ENCODE measurements at regions not wholly inside any gene's neighbourhood (a gene's known extent, or its start where the extent isn't known, plus 50 kb on each side); places are given as distances from the start of the nearest gene placed in this dataset.

DNA sequence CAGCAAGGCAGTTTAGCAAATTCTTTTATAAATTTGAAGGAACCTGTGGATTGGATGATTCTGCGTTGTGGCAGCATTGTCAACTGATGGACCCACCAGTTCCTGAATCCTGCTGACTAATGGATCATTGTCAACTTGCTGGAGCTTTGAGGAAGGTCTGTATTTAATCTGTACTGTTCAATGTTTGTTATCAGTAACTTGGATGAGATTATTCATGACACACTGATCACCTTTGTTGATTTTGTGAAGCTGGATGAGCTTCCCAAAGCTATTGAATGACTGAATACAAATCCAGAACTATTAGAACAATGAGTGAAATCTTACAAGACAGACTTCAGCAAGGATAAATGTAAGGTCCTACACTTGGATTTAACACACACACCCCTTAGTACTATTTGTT is 101.3 kb downstream of the AQP4 start:
- H3K4me3 ChIP-seq (ENCODE audit: low read depth, low read length), result no peak overlapping the region

DNA sequence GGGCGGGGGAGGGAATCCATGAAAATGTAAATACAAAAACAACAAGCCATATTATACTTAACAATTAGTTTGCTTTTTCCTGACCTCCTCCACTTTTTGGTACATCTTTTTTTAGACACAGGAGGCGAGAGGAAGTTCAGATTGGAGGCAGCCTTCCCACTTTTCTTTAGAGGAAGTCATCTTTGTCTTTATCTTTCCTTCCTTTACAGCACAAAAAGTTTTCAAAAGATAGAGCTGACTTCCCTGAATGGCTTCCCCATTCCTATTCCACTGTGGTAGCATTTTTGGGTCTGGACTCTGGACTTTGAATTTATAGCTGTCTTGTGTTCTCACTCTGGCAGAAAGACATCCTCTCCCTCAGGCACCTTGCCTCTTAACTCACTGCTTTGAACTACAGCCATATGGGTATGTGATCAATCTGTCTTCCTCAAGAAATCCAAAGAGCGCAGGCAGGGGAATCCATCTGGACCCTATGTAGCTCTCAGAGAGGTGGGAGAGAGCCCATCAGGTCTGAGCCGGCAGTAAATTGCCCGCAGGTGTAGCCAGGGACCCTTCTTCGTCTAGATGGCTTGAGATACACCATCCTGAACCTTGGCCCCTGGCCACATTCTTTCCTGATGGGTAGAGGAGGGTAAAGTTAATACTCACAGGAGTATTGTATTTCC is 101.9 kb downstream of the AQP4 start:
- TF ChIP-seq, protein P1, sequence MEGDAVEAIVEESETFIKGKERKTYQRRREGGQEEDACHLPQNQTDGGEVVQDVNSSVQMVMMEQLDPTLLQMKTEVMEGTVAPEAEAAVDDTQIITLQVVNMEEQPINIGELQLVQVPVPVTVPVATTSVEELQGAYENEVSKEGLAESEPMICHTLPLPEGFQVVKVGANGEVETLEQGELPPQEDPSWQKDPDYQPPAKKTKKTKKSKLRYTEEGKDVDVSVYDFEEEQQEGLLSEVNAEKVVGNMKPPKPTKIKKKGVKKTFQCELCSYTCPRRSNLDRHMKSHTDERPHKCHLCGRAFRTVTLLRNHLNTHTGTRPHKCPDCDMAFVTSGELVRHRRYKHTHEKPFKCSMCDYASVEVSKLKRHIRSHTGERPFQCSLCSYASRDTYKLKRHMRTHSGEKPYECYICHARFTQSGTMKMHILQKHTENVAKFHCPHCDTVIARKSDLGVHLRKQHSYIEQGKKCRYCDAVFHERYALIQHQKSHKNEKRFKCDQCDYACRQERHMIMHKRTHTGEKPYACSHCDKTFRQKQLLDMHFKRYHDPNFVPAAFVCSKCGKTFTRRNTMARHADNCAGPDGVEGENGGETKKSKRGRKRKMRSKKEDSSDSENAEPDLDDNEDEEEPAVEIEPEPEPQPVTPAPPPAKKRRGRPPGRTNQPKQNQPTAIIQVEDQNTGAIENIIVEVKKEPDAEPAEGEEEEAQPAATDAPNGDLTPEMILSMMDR (IDR thresholded peaks at IDR 0.05; ENCODE audit: borderline replicate concordance, insufficient read depth, low read depth, low read length), result no peak
- H3K4me3 ChIP-seq (ENCODE audit: low read depth, low read length), result no peak overlapping the region

More for the DNA sequence above, 101.3 kb downstream of the AQP4 start:
- TF ChIP-seq, protein P1 (IDR thresholded peaks at IDR 0.05; ENCODE audit: borderline replicate concordance, insufficient read depth, low read depth, low read length), result no peak

DNA sequence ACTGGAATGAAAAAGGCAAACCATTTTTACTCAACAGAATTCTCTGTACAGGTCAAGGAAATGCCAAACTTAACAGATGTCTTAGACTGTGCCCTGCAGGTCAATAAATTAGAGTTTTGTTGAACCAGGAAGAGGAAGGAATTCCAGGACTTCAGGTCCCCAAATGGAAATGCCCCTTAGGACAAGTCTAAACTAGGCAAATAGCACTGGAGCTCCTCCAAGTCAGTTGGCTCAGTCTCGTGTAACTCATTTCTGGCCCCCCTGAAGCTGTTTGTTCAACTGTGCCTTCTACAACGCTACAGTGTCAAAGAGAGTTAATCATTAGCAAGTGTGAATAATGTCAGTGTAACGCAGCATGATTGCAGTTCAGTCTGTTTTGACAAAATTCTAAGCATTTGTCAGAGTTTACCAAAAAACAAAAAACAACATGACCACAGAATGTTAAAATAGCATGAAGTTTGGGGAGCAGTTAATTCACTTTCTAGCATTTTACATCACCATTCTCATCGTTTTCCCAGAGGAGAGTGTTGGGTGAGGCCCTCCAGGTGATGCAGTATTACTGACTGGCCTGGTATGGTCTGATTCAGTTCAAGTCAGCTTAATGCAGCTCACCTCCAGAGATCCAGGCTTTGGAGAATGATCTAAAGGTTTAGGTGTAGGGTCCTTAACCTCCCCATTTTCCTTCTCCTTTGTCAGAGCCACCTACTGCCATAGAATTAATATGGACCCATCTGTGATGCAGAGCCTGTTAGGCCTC is 108.1 kb downstream of the AQP4 start:
- TF ChIP-seq, protein P1 (IDR thresholded peaks at IDR 0.05; ENCODE audit: borderline replicate concordance, insufficient read depth, low read depth, low read length), result no peak
- no peak overlapping the region for H3K4me3 ChIP-seq (ENCODE audit: low read depth, low read length)

DNA sequence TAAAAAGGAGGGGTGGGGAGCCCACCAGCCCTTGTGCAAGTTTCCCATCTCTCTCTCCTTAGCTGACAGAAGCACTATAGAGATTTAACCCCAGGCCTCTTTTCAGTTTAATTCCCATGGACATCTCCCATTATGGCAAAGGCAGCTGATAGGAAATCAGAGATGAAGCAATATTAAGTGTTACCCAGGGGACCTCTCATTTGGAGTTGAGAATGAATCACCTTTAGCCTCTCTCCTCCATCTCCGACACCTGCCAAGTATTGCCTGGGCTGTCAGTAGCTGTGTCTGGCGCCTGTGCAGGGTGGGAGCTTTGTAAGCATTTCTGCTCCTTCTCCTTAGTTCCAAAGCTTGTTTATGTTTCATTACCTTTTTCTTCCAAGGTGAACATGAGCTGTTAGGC is 109.0 kb downstream of the AQP4 start:
- no peak overlapping the region for H3K4me3 ChIP-seq (ENCODE audit: low read depth, low read length)
- TF ChIP-seq, protein P1 (IDR thresholded peaks at IDR 0.05; ENCODE audit: borderline replicate concordance, insufficient read depth, low read depth, low read length), result no peak

DNA sequence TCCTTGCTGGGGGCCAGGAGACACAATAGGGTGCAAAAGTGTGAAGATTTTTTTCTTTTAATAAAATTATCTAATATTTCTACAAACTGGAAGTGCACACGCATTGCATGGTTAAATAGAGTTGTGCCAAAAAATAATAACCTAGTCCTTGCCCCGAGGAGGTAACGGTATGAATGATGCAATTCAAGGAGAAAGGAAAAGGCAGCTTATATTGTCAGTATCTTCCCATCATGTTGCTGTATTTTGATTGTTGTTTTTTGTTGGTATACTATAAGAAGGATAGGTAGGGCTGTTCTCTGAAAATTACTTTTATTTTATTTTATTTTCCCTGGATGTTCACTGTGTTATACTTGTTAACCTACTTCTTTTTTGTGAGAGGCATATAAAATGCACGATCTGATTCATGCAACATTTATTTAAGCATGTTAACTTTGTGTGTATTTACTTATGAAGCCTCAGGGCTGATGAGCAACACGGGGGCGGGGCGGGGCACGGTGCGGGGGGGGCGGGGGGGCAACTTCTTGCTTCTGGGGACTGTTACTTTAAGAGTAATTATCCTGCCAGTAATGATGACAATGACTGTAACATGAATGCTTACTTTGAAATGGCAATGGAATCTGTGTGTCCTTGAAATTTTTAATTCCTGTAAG is 118.6 kb downstream of the AQP4 start:
- TF ChIP-seq, protein P1 (IDR thresholded peaks at IDR 0.05; ENCODE audit: borderline replicate concordance, insufficient read depth, low read depth, low read length), result no peak
- no peak overlapping the region for H3K4me3 ChIP-seq (ENCODE audit: low read depth, low read length)

DNA sequence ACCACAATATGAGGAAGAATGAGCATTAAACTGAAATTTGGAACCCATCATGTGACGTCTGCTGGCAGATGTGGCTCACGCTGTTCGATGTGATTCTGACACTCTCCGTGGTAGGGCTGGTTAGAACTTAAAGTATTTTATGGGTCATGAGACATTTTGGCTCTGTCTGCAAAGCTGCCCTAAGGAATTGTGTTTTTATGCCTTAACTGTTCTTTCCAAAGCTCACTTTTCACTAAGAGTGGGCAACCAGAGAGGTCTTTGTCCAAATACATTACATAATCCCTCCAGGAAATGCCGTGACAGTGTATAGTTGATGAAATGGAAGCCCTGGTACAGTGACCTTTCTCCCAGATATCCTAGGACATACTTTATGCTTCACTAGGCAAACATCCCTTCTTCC is 119.1 kb downstream of the AQP4 start:
- TF ChIP-seq, protein P1 (IDR thresholded peaks at IDR 0.05; ENCODE audit: borderline replicate concordance, insufficient read depth, low read depth, low read length), result no peak
- H3K4me3 ChIP-seq (ENCODE audit: low read depth, low read length), result no peak overlapping the region

Measured in GM12875 (cell line).